ENCODE measurements at regions not wholly inside any gene's neighbourhood (a gene's known extent, or its start where the extent isn't known, plus 50 kb on each side); places are given as distances from the start of the nearest gene placed in this dataset.

GRCh38 chr5:120994112-120994511 lies 530.0 kb downstream of the PRR16 start:
- no peak for TF ChIP-seq CTCF (IDR thresholded peaks at IDR 0.05)
- TF ChIP-seq EP300 (IDR thresholded peaks at IDR 0.05), result no peak
